Gastroesophageal sphincter (tissue), 4 donors: ENCODE measurements at regions not wholly inside any gene's neighbourhood (a gene's known extent, or its start where the extent isn't known, plus 50 kb on each side); places are given as distances from the start of the nearest gene placed in this dataset.

ENCODE experiments used
- ATAC-seq: fragments of 150-250 bp; one replicate; pipeline ENCODE4 v1.9.1; 2016; ENCODE audit warnings: mild to moderate bottlenecking, moderate library complexity
- H3K27ac ChIP-seq, 4 donors: fragments of 200-600 bp; sonication (generic) in 3 of 4; 1 replicate in 3 of 4; 2 replicates in 1 of 4; pipeline ENCODE4 v1.5.1; 2016 to 2019
- H3K27me3 ChIP-seq: fragments of 200-600 bp; sonication (generic); one replicate; pipeline ENCODE4 v1.5.1; 2019
- H3K36me3 ChIP-seq, 2 donors: fragments of 200-600 bp; sonication (generic); one replicate each; pipeline ENCODE4 v1.5.1; 2019; ENCODE audit warnings: control low read depth in 1 of 2
- H3K4me1 ChIP-seq, 3 donors: fragments of 200-600 bp; sonication (generic); 1 replicate in 2 of 3; 2 replicates in 1 of 3; pipeline ENCODE4 v1.5.1; 2016 to 2019; ENCODE audit warnings: control low read depth in 2 of 3
- H3K4me3 ChIP-seq, 2 donors: fragments of 200-600 bp; sonication (generic); one replicate each; pipeline ENCODE4 v1.5.1; 2019; ENCODE audit warnings: mild to moderate bottlenecking in 1 of 2, moderate library complexity in 1 of 2
- H3K9me3 ChIP-seq, 3 donors: fragments of 200-600 bp; sonication (generic); one replicate each; pipeline ENCODE4 v1.5.1; 2017 to 2019; ENCODE audit warnings: control low read depth in 2 of 3
- CTCF ChIP-seq, 4 experiments: fragments of 200-600 bp in 2 of 4; fragments of 450-650 bp in 2 of 4; sonication (generic) in 1 of 4; IDR thresholded peaks; one replicate each; pipeline ENCODE4 v1.5.1; 2017 to 2019; ENCODE audit warnings: antibody characterized with exemption in 4 of 4, mild to moderate bottlenecking in 2 of 4, moderate library complexity in 2 of 4
- EP300 ChIP-seq: sonication (generic); formaldehyde crosslinking; IDR thresholded peaks from one replicate; pipeline ENCODE4 v1.6.1; 2017; ENCODE audit warnings: antibody characterized with exemption, mild to moderate bottlenecking
- POLR2A ChIP-seq, 2 donors: fragments of 450-650 bp; IDR thresholded peaks; one replicate each; pipeline ENCODE4 v1.6.1; 2017; ENCODE audit warnings: antibody characterized with exemption in 2 of 2, mild to moderate bottlenecking in 2 of 2, moderate library complexity in 1 of 2
- POLR2AphosphoS5 ChIP-seq: sonication (generic); formaldehyde crosslinking; IDR thresholded peaks from one replicate; pipeline ENCODE4 v1.6.1; 2017; ENCODE audit warnings: antibody characterized with exemption
- WGBS, 2 donors: methylation state at CpG; one replicate each; pipeline ENCODE4 v1.1.5; 2018; ENCODE audit warnings: low coverage in 1 of 2; 5-methylcytosine and 5-hydroxymethylcytosine counted together

GRCh38 chr7:121798453-121798840 is 74.5 kb upstream of the PTPRZ1 start:
- Histone ChIP-seq H3K36me3 (no peaks in the 10 kb centered on the region), H3K4me3 (no peak overlapping the region), H3K4me1 (no peaks in the 10 kb centered on the region), H3K9me3 (no peaks in the 10 kb centered on the region), H3K27ac (no peak overlapping the region), H3K27me3 (no peaks in the 10 kb centered on the region)
- WGBS, 2 donors, result 76 to 83% methylated on average over 2 of the region's 2 CpGs
- TF ChIP-seq EP300, result no peak
- no peak for TF ChIP-seq POLR2AphosphoS5
- TF ChIP-seq POLR2A (IDR thresholded peaks at IDR 0.05), result no peak
- TF ChIP-seq CTCF (IDR thresholded peaks at IDR 0.05), result no peak
- no peak for ATAC-seq

GRCh38 chr7:121797657-121798452 is 75.1 kb upstream of the PTPRZ1 start:
- Histone ChIP-seq H3K27me3 (no peaks in the 10 kb centered on the region), H3K36me3 (no peaks in the 10 kb centered on the region), H3K4me1 (no peaks in the 10 kb centered on the region), H3K27ac (no peak overlapping the region), H3K4me3 (no peak overlapping the region), H3K9me3 (no peaks in the 10 kb centered on the region)
- WGBS, 2 donors, result 79% methylated on average over 2 to 6 of the region's 6 CpGs
- TF ChIP-seq POLR2AphosphoS5 (no peak), EP300 (no peak), POLR2A (IDR thresholded peaks at IDR 0.05) (no peak), CTCF (IDR thresholded peaks at IDR 0.05) (no peak)
- no peak for ATAC-seq

- Histone ChIP-seq H3K9me3 (no peaks in the 10 kb centered on the region), H3K4me3 (no peak overlapping the region), H3K36me3 (no peaks in the 10 kb centered on the region), H3K4me1 (no peaks in the 10 kb centered on the region), H3K27ac (no peak overlapping the region), H3K27me3 (no peaks in the 10 kb centered on the region)
- no peak for ATAC-seq
- TF ChIP-seq POLR2A (IDR thresholded peaks at IDR 0.05) (no peak), POLR2AphosphoS5 (no peak), EP300 (no peak), CTCF (IDR thresholded peaks at IDR 0.05) (no peak)
- WGBS, 2 donors, result 70 to 77% methylated on average over 6 to 7 of the region's 7 CpGs
Measured at GRCh38 chr7:121796936-121797656, 75.9 kb upstream of the PTPRZ1 start.

GRCh38 chr7:121796381-121796780 is 76.6 kb upstream of the PTPRZ1 start:
- Histone ChIP-seq H3K27me3 (no peaks in the 10 kb centered on the region), H3K27ac (no peak overlapping the region), H3K36me3 (no peaks in the 10 kb centered on the region), H3K4me3 (no peak overlapping the region), H3K4me1 (no peaks in the 10 kb centered on the region), H3K9me3 (no peaks in the 10 kb centered on the region)
- TF ChIP-seq POLR2A (IDR thresholded peaks at IDR 0.05), result no peak
- TF ChIP-seq POLR2AphosphoS5, result no peak
- no peak for TF ChIP-seq CTCF (IDR thresholded peaks at IDR 0.05)
- no peak for TF ChIP-seq EP300
- ATAC-seq, result no peak
- WGBS, 2 donors, result 94 to 100% methylated on average over 4 of the region's 4 CpGs

GRCh38 chr7:121795736-121796135 is 77.2 kb upstream of the PTPRZ1 start:
- no peak for ATAC-seq
- H3K9me3 ChIP-seq, result no peaks in the 10 kb centered on the region
- 88 to 96% methylated on average over 2 of the region's 2 CpGs for WGBS, 2 donors
- H3K27me3 ChIP-seq, result no peaks in the 10 kb centered on the region
- no peaks in the 10 kb centered on the region for H3K4me1 ChIP-seq
- no peak overlapping the region for H3K4me3 ChIP-seq
- TF ChIP-seq POLR2A (IDR thresholded peaks at IDR 0.05) (no peak), CTCF (IDR thresholded peaks at IDR 0.05) (no peak), POLR2AphosphoS5 (no peak)
- H3K36me3 ChIP-seq, result no peaks in the 10 kb centered on the region
- no peak overlapping the region for H3K27ac ChIP-seq
